ENCODE measurements at regions not wholly inside any gene's neighbourhood (a gene's known extent, or its start where the extent isn't known, plus 50 kb on each side); places are given as distances from the start of the nearest gene placed in this dataset.

DNA sequence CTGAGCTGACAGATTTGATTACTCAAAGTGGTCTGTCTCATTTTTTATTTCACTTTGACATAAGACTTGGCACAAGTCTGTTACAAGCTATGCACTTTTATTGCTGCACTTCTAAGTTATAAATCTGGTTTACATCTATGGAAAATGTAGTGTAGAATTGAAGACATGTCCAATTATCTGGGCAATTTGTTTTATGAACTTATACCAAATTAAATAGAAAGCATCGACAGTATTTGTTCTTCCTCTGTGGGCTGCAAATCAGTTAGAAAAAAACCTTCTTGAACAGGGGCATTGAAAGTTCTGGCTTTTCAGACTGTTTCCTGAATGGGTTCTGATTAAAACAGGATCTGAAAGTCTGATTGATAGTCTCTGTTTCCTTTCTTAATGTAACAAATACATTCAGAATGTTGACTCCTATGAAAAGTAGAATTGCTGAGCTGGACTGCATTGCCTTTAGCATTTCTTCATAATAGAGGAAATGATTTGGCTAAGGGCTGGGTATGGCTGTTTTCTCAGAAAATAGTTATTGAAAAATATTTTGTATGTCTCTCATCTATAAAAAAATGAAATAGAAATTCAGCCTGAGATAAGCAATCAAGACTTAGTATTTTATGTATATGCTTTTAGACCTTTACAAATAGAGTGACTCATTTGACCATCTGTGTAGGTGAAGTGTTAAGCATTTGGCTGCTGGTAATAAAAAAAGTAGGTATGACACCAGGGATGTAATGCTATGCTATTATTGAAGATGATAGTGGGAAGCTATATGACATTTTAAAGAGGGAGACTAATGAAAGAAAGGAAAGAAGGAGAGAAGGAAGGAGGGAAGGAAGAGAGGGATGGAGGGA, 210.9 kb upstream of the SPRY2 start:
- H2AFZ ChIP-seq (ENCODE audit: low read length): no peak overlapping the region
- no peak overlapping the region for H3K4me2 ChIP-seq (ENCODE audit: insufficient read depth, low read length)
- no peaks in the 10 kb centered on the region for H3K9me3 ChIP-seq (ENCODE audit: low read depth, low read length)
- H3K4me3 ChIP-seq (ENCODE audit: insufficient read depth, low read length): no peak overlapping the region
- no peak for TF ChIP-seq CTCF (IDR thresholded peaks at IDR 0.05; ENCODE audit: extremely low read depth, low read depth, low read length)
- no peak for DNase-seq (ENCODE audit: insufficient read length, low spot score, missing footprints)
- H3K4me1 ChIP-seq (ENCODE audit: insufficient read depth, low read length): no peaks in the 10 kb centered on the region
- no peaks in the 10 kb centered on the region for H3K27me3 ChIP-seq (ENCODE audit: insufficient read depth, low read length)
- no peaks in the 10 kb centered on the region for H4K20me1 ChIP-seq (ENCODE audit: insufficient read depth, low read length)
- no peak overlapping the region for H3K27ac ChIP-seq (ENCODE audit: low read depth, low read length)
- H3K79me2 ChIP-seq (ENCODE audit: insufficient read depth, low read length): no peaks in the 10 kb centered on the region
- H3K36me3 ChIP-seq (ENCODE audit: insufficient read depth, low read length): no peaks in the 10 kb centered on the region

- no peak for DNase-seq (ENCODE audit: insufficient read length, low spot score, missing footprints)
- no peak for TF ChIP-seq CTCF (IDR thresholded peaks at IDR 0.05; ENCODE audit: extremely low read depth, low read depth, low read length)
- no peak overlapping the region for H2AFZ ChIP-seq (ENCODE audit: low read length)
- H3K27me3 ChIP-seq (ENCODE audit: insufficient read depth, low read length): no peaks in the 10 kb centered on the region
- H3K4me2 ChIP-seq (ENCODE audit: insufficient read depth, low read length): no peak overlapping the region
- no peak overlapping the region for H3K27ac ChIP-seq (ENCODE audit: low read depth, low read length)
- H3K4me3 ChIP-seq (ENCODE audit: insufficient read depth, low read length): no peak overlapping the region
- H4K20me1 ChIP-seq (ENCODE audit: insufficient read depth, low read length): no peaks in the 10 kb centered on the region
- H3K36me3 ChIP-seq (ENCODE audit: insufficient read depth, low read length): no peaks in the 10 kb centered on the region
- H3K9me3 ChIP-seq (ENCODE audit: low read depth, low read length): no peaks in the 10 kb centered on the region
- H3K79me2 ChIP-seq (ENCODE audit: insufficient read depth, low read length): no peaks in the 10 kb centered on the region
- H3K4me1 ChIP-seq (ENCODE audit: insufficient read depth, low read length): no peaks in the 10 kb centered on the region
These were observed 210.1 kb upstream of the SPRY2 start for GRCh38 chr13:80550971-80551441.

- no peak for DNase-seq (ENCODE audit: insufficient read length, low spot score, missing footprints)
- Histone ChIP-seq H4K20me1 (ENCODE audit: insufficient read depth, low read length) (no peaks in the 10 kb centered on the region), H3K4me1 (ENCODE audit: insufficient read depth, low read length) (no peaks in the 10 kb centered on the region), H3K36me3 (ENCODE audit: insufficient read depth, low read length) (no peaks in the 10 kb centered on the region), H3K79me2 (ENCODE audit: insufficient read depth, low read length) (no peaks in the 10 kb centered on the region), H3K27ac (ENCODE audit: low read depth, low read length) (no peak overlapping the region), H3K27me3 (ENCODE audit: insufficient read depth, low read length) (no peaks in the 10 kb centered on the region), H3K4me3 (ENCODE audit: insufficient read depth, low read length) (no peak overlapping the region), H2AFZ (ENCODE audit: low read length) (no peak overlapping the region), H3K9me3 (ENCODE audit: low read depth, low read length) (no peaks in the 10 kb centered on the region), H3K4me2 (ENCODE audit: insufficient read depth, low read length) (no peak overlapping the region)
- no peak for TF ChIP-seq CTCF (IDR thresholded peaks at IDR 0.05; ENCODE audit: extremely low read depth, low read depth, low read length)
These were observed 208.0 kb upstream of the SPRY2 start for GRCh38 chr13:80548915-80549314.

All from osteoblast (primary cell).